ENCODE measurements at regions not wholly inside any gene's neighbourhood (a gene's known extent, or its start where the extent isn't known, plus 50 kb on each side); places are given as distances from the start of the nearest gene placed in this dataset.
"Not testable (repeated sequence)": the region's sequence is repeated elsewhere in the genome, so short reads cannot be mapped to it uniquely, and the experiment has no call there.

DNA sequence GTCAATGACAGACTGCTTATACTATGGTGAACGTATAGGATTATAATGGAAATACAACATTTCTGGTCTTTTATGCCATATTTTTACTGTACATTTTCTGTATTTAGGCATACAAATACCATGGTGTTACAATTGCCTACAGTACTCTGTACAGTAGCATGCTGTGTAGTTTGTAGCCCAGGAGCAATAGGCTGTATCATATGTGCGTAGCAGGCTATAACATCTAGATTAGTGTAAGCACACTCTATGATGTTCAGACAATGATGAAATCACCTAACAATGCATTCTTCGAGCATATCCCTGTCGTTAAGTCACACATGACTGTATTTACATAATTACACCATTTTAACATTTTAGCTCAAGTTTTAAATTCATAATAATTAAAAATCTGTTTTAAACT lies 556.6 kb upstream of the ZNF804A start:
- TF ChIP-seq POLR2A (IDR thresholded peaks at IDR 0.05): no peak
- TF ChIP-seq, protein P1, sequence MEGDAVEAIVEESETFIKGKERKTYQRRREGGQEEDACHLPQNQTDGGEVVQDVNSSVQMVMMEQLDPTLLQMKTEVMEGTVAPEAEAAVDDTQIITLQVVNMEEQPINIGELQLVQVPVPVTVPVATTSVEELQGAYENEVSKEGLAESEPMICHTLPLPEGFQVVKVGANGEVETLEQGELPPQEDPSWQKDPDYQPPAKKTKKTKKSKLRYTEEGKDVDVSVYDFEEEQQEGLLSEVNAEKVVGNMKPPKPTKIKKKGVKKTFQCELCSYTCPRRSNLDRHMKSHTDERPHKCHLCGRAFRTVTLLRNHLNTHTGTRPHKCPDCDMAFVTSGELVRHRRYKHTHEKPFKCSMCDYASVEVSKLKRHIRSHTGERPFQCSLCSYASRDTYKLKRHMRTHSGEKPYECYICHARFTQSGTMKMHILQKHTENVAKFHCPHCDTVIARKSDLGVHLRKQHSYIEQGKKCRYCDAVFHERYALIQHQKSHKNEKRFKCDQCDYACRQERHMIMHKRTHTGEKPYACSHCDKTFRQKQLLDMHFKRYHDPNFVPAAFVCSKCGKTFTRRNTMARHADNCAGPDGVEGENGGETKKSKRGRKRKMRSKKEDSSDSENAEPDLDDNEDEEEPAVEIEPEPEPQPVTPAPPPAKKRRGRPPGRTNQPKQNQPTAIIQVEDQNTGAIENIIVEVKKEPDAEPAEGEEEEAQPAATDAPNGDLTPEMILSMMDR (IDR thresholded peaks at IDR 0.05): no peak
- Histone ChIP-seq H3K4me1 (no peaks in the 10 kb centered on the region), H3K9me3 (no peaks in the 10 kb centered on the region)

DNA sequence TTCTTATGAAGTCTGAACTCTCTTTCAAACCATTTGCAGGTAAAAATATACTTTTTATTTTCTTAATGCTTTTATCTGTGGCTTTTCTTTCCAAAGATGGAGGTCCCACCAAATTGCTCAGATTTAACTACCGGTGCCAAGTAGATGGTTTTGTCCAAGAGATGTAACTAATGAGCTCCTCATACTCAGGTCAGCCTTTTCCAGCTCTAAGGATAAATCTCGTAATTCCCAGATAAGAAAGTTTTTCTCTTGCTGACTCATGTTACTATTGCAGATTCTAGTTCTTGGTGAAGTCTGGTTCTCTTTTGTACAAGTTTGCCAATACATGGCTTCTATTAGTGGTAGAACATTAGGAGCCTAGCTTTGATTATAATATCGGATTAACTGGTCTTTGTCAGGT lies 550.8 kb upstream of the ZNF804A start:
- Histone ChIP-seq H3K4me1 (no peaks in the 10 kb centered on the region), H3K4me3 (no peak overlapping the region), H3K27ac (no peak overlapping the region), H3K27me3 (no peaks in the 10 kb centered on the region), H3K9me3 (no peaks in the 10 kb centered on the region), H3K36me3 (no peaks in the 10 kb centered on the region)
- TF ChIP-seq POLR2A (IDR thresholded peaks at IDR 0.05): no peak
- TF ChIP-seq, protein P1 (IDR thresholded peaks at IDR 0.05): no peak
- no peak for DNase-seq

More for the DNA sequence above, 556.6 kb upstream of the ZNF804A start:
- DNase-seq: no peak
- Histone ChIP-seq H3K36me3 (no peaks in the 10 kb centered on the region), H3K27me3 (no peaks in the 10 kb centered on the region), H3K27ac (no peak overlapping the region), H3K4me3 (no peak overlapping the region)

DNA sequence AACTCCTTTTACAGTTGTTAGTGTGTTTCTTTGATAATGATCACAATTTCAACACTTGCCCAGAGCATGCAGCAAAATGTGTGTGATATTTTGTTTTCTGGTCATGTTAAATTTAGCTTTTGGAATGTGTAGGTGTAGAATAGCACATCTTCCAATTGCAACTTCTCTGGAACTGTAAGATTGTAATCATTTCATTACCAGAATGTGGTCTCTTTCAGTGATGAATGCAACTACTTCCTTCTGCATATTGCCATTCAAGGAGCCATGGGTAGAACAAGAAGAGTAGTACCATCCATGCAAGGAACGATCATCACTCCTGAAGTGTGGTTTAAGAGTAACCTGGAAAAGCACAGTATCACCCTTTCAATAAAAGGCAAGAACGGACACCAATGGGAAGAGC lies 548.8 kb upstream of the ZNF804A start:
- Histone ChIP-seq H3K9me3 (no peaks in the 10 kb centered on the region), H3K4me1 (no peaks in the 10 kb centered on the region), H3K4me3 (no peak overlapping the region), H3K27ac (no peak overlapping the region), H3K27me3 (no peaks in the 10 kb centered on the region), H3K36me3 (no peaks in the 10 kb centered on the region)
- no peak for TF ChIP-seq POLR2A (IDR thresholded peaks at IDR 0.05)
- TF ChIP-seq, protein P1 (IDR thresholded peaks at IDR 0.05): no peak
- DNase-seq: no peak

DNA sequence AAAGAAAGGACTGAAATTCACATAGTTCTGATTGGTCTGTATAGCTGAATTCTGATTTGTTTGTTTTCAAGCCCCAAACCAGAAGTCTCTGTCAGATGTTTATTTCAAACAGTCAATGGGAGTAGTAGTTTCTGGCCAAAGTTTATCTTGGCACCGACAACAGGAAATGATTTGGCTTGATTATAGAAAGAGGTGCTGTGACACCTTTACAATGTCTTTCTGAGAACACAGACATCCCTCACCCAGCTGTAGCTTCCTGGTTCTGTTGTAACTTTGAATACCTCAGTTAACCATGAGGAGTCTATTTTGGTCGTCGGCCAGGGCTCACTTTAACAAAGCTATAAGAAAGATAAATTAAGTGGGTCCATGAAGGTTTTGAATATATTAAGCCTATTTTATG lies 545.0 kb upstream of the ZNF804A start:
- H3K27ac ChIP-seq: no peak overlapping the region
- DNase-seq: no peak
- no peak for TF ChIP-seq POLR2A (IDR thresholded peaks at IDR 0.05)
- TF ChIP-seq, protein P1 (IDR thresholded peaks at IDR 0.05): no peak

DNA sequence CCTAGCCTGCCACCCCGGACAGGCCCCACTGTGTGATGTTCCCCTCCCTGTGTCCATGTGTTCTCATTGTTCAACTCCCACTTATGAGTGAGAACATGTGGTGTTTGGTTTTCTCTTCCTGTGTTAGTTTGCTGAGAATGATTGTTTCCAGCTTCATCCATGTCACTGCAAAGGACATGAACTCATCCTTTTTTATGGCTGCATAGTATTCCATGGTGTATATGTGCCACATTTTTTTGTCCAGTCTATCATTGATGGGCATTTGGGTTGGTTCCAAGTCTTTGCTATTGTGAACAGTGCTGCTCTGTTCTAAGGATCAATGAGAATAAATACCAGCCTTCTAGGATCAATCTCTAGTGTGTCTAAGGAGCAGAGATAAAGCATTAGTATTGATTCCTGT lies 543.9 kb upstream of the ZNF804A start:
- H3K27ac ChIP-seq, H3K4me1 ChIP-seq, DNase-seq, H3K27me3 ChIP-seq, H3K4me3 ChIP-seq, H3K9me3 ChIP-seq, H3K36me3 ChIP-seq: not testable (repeated sequence)

More for the DNA sequence above, 545.0 kb upstream of the ZNF804A start:
- H3K4me3 ChIP-seq: no peak overlapping the region
- no peaks in the 10 kb centered on the region for H3K9me3 ChIP-seq
- H3K4me1 ChIP-seq: no peaks in the 10 kb centered on the region
- H3K36me3 ChIP-seq: no peaks in the 10 kb centered on the region
- no peaks in the 10 kb centered on the region for H3K27me3 ChIP-seq

DNA sequence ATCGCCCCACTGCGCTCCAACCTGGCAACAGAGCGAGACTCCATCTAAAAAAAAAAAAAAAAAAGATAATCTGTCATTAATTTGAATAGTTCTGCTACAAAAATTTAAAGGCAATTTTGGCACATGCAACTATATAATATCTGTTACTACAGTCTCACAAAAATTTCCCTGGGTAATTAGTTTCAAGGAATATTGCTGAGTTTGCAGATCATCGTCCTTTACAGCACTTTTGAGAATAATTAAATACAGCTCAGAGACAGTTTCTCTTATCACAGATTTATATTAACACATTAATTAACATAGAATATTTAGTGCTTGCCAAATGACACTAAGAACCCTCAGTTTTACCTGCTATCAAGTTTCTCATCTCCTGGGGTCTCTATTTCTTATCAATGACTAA lies 540.4 kb upstream of the ZNF804A start:
- Histone ChIP-seq H3K27me3 (no peaks in the 10 kb centered on the region), H3K36me3 (no peaks in the 10 kb centered on the region), H3K4me1 (no peaks in the 10 kb centered on the region), H3K27ac (no peak overlapping the region), H3K4me3 (no peak overlapping the region), H3K9me3 (no peaks in the 10 kb centered on the region)
- DNase-seq: no peak
- TF ChIP-seq POLR2A (IDR thresholded peaks at IDR 0.05): no peak
- TF ChIP-seq, protein P1 (IDR thresholded peaks at IDR 0.05): no peak

DNA sequence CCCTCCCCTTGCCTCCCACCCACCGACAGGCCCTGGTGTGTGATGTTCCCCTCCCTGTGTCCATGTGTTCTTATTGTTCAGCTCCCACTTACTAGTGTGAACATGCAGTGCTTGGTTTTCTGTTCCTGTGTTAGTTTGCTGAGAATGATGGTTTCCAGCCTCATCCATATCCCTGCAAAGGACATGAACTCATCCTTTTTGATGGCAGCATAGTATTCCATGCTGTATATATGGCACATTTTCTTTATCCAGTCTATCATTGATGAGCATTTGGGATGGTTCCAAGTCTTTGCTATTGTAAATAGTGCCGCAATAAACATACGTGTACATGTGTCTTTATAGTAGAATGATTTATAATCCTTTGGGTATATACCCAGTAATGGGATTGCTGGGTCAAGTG lies 538.1 kb upstream of the ZNF804A start:
- H3K27ac ChIP-seq, H3K27me3 ChIP-seq, H3K4me3 ChIP-seq, H3K9me3 ChIP-seq, H3K4me1 ChIP-seq, H3K36me3 ChIP-seq, DNase-seq: not testable (repeated sequence)

All from Peyer's patch (tissue), 4 donors.